Muscle of arm (tissue), 1 donor: ENCODE measurements at regions not wholly inside any gene's neighbourhood (a gene's known extent, or its start where the extent isn't known, plus 50 kb on each side); places are given as distances from the start of the nearest gene placed in this dataset.
"Not testable (repeated sequence)": the region's sequence is repeated elsewhere in the genome, so short reads cannot be mapped to it uniquely, and the experiment has no call there.

ENCODE experiments used
- DNase-seq: peaks from one replicate; pipeline ENCODE4 v3.0.0-alpha.2; 2013

GRCh38 chr7:69189406-69189805 lies 408.9 kb upstream of the AUTS2 start:
- no peak for DNase-seq

GRCh38 chr7:69190025-69190424 lies 408.2 kb upstream of the AUTS2 start:
- DNase-seq = no peak

- no peak for DNase-seq
Observed at GRCh38 chr7:69190763-69191162, 407.5 kb upstream of the AUTS2 start.

GRCh38 chr7:69192134-69192533 lies 406.1 kb upstream of the AUTS2 start:
- no peak for DNase-seq

- no peak for DNase-seq
Observed at GRCh38 chr7:69193061-69193460, 405.2 kb upstream of the AUTS2 start.

GRCh38 chr7:69196593-69196992 lies 401.7 kb upstream of the AUTS2 start:
- no peak for DNase-seq

GRCh38 chr7:69198250-69198649 lies 400.0 kb upstream of the AUTS2 start:
- DNase-seq = no peak

GRCh38 chr7:69199041-69199440 lies 399.2 kb upstream of the AUTS2 start:
- no peak for DNase-seq

GRCh38 chr7:69199661-69200060 lies 398.6 kb upstream of the AUTS2 start:
- DNase-seq = no peak

- DNase-seq = no peak
Observed at GRCh38 chr7:69203871-69204270, 394.4 kb upstream of the AUTS2 start.

GRCh38 chr7:69204943-69205342 lies 393.3 kb upstream of the AUTS2 start:
- DNase-seq = no peak

GRCh38 chr7:69205581-69205980 lies 392.7 kb upstream of the AUTS2 start:
- DNase-seq = no peak

- no peak for DNase-seq
Observed at GRCh38 chr7:69208276-69208675, 390.0 kb upstream of the AUTS2 start.

GRCh38 chr7:69208848-69209247 lies 389.4 kb upstream of the AUTS2 start:
- DNase-seq = no peak

- no peak for DNase-seq
Observed at GRCh38 chr7:69211336-69211735, 386.9 kb upstream of the AUTS2 start.

GRCh38 chr7:69211739-69212138 lies 386.5 kb upstream of the AUTS2 start:
- no peak for DNase-seq

- DNase-seq = no peak
Observed at GRCh38 chr7:69213878-69214277, 384.4 kb upstream of the AUTS2 start.

GRCh38 chr7:69215516-69215915 lies 382.8 kb upstream of the AUTS2 start:
- not testable (repeated sequence) for DNase-seq

- DNase-seq = peak; percentile 75
Observed at GRCh38 chr7:69217516-69218350, 380.5 kb upstream of the AUTS2 start.

GRCh38 chr7:69218576-69218975 lies 379.7 kb upstream of the AUTS2 start:
- peak; percentile 77 for DNase-seq

GRCh38 chr7:69219381-69219780 lies 378.9 kb upstream of the AUTS2 start:
- DNase-seq = peak; percentile 16

- no peak for DNase-seq
Observed at GRCh38 chr7:69225259-69225943, 372.9 kb upstream of the AUTS2 start.

- DNase-seq = no peak
Observed at GRCh38 chr7:69228212-69228811, 370.0 kb upstream of the AUTS2 start.
